Stimulated activated CD4-positive, alpha-beta T cell treated with anti-CD3 and anti-CD28 coated beads, Interleukin-1b, Interleukin-23, amount 100 ng/mL, for 4 hours (primary cell): ENCODE measurements at regions not wholly inside any gene's neighbourhood (a gene's known extent, or its start where the extent isn't known, plus 50 kb on each side); places are given as distances from the start of the nearest gene placed in this dataset.

Source experiments
- DNase-seq, 2 donors: peaks; one replicate each; pipeline ENCODE4 v3.0.0-alpha.2; 2020; ENCODE audit warnings: low read depth in 2 of 2

DNA sequence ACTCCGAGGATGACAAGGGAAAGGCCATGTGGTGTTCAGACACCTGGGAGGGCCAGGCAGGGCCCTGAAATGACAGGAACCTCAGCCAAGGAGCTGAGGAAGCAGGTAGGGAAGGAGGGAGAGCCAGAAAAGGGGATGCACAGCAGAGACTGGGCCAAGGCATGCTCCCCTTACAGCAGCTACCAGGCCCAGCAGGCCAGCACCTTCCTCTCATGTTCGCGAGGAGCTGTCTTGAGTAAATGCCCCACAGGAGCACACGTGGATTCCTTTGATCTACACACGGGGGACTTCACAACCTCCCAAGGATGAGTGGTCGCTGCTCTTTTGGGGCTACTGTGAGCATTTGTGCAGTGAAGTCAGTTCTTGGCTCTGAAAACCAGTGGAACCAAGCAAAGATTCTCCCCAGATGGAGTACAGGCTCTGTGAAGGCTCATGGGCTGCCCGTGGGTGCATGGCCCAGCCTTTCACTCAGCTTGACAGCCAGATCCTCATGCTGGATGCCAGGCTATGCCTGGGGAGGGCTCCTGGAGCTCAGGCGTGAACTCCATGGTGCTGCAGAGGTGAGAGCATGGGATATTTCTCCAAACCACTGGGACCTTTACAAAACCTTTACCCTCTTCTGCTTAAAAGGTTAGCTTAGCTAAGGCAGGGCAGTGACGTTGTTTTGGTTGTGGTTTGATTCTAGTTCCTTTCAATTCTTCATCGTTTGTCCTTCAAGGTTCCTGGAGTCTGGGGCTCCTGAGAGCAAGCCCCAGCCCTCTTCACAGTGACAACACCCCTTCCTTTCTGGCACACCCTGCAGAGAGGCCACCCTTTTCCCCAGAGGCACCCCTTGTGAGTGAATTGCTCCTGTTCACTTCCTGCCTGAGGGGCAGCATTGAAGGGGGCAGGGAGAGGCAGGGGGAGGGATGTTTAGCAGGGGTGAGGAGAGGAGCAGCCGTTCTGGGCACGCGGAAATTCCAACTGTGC lies 74.2 kb upstream of the ZPBP start:
- no peak for DNase-seq

GRCh38 chr7:50164559-50165170 lies 71.6 kb upstream of the ZPBP start:
- no peak for DNase-seq

- DNase-seq = no peak
These were observed 67.2 kb upstream of the ZPBP start for GRCh38 chr7:50160206-50160605.

- DNase-seq = no peak
These were observed 66.1 kb upstream of the ZPBP start for GRCh38 chr7:50159154-50159553.

DNA sequence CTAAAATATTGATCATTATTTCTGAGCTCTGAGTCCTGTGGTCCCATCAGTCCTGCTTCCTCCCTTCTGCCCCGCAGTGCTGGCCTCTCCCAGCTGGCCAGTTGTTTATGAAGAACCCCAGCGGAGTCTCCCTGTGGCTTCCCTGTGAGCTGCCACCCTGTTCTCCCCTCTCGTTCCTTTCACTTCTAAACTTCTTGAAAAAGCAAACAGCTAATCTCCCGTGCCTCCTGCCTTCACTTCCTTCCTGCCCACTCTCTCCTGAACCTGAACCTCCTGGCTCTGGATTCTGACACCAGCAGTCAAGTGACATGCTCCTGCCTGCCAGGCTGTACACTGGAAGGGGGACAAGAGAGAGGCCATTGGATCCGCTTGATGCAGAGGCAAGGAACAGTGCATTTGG lies 63.7 kb upstream of the ZPBP start:
- DNase-seq = no peak

GRCh38 chr7:50156163-50156562 lies 63.1 kb upstream of the ZPBP start:
- DNase-seq = no peak

- no peak for DNase-seq
These were observed 62.7 kb upstream of the ZPBP start for GRCh38 chr7:50155755-50156154.

GRCh38 chr7:50153995-50154394 lies 60.9 kb upstream of the ZPBP start:
- no peak for DNase-seq

DNA sequence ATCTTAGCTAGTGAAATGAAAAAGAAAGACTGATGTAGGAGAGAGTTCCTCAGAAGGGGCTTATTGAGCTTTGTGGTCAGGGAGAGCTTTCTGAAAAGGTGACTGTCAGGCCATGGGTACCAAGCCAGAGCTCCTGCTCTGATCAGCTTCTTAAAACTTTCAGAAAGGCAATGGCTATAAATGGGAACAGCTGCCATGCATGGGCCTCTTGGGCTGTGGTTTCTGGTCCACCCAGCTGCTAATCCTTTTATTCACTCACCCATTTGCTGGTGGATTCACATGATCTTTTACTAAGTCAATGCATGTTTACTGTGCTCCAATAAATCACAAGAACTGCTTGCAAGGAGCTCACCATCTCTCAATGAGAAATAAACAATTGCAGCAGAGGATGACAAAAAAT lies 60.1 kb upstream of the ZPBP start:
- DNase-seq = no peak

- no peak for DNase-seq
These were observed 59.4 kb upstream of the ZPBP start for GRCh38 chr7:50152486-50152885.

DNA sequence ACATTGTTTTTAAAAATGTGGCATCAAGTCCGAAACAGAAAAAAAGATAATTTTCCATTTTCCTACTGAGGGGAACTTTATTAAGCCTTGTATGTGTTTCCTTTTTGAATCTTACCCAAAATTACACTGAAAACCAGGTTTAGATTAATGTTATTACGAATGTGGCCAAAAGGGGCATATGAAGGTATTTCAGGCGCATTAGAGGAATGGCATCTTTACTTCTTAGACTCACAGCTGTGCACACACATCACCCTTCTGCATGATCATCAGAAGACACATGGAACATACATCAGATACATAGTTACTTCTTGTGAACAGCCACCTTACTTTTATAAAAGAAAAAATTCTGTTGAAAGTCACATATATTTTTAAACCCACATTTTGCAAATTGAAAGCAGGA lies 58.6 kb upstream of the ZPBP start:
- DNase-seq = no peak

DNA sequence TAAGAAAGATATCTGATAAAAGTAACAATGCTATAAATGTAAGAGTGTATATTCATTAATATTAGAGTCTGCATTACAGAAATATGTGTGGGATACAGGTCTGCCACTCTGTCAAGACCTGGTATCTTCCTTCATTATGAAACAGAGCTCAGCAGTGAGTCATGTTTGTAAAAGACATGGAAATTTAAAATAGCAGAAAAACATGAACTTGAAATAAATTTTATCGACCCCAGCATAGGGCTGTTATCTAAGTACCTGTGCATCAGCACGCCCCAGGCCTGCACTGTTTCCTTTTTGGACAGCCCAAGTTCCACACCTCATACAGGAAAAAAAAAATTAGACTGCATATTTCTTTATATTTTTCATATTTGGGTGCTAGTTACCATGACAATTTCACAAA lies 58.0 kb upstream of the ZPBP start:
- no peak for DNase-seq

- no peak for DNase-seq
These were observed 56.3 kb upstream of the ZPBP start for GRCh38 chr7:50149369-50149768.

- no peak for DNase-seq
These were observed 55.1 kb upstream of the ZPBP start for GRCh38 chr7:50147951-50148808.

- no peak for DNase-seq
These were observed 53.6 kb upstream of the ZPBP start for GRCh38 chr7:50146692-50147091.

- no peak for DNase-seq
These were observed 52.8 kb upstream of the ZPBP start for GRCh38 chr7:50145801-50146338.

DNA sequence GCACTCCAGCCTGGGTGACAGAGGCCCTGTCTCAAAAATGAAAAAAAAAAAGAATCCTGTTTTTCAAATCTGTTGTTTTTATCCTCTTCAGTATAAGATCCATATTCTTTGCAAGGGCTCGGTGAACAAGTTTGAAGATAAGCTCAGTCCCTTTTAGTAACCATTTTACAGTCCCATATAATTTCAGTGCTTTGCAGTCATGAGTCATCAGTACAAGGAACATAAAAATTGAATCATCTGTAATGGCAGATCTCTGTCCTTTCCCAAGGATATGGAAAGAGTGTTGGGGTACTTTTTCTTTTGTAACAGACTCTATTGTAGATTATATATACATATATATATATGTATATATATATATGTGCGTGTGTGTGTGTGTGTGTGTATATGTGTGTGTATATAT lies 52.2 kb upstream of the ZPBP start:
- DNase-seq = no peak
